K562 (cell line): ENCODE measurements at regions not wholly inside any gene's neighbourhood (a gene's known extent, or its start where the extent isn't known, plus 50 kb on each side); places are given as distances from the start of the nearest gene placed in this dataset.

Experiments
- ATAC-seq: fragments of 200-7000 bp; cut with Tn5 transposase; 3 replicates; pipeline ENCODE4 v1.9.1; 2020; ENCODE audit warnings: moderate library complexity
- BruUV-seq: library from RNA; stranded (reverse); fragments of 400-500 nt; replicated peaks from 2 replicates; lab custom pipeline; 2021; lab: Mats Ljungman, UMichigan
- CTCF ChIA-PET: fragments of 300-600 bp; formaldehyde crosslinking; extraction: SDS; loops from one replicate; lab custom pipeline; 2021; ENCODE audit warnings: low intra/inter-chr PET ratio; lab: Yijun Ruan, JAX
- POLR2A ChIA-PET: fragments of 300-600, 350-650 bp; sonication (Branson Sonifier 250); formaldehyde crosslinking; extraction: SDS; loops from one replicate; lab custom pipeline; 2021; ENCODE audit warnings: antibody characterized with exemption, inconsistent platforms; lab: Yijun Ruan, JAX
- DNase-seq, 4 experiments: peaks; one replicate each; pipeline versions ENCODE4 v3.0.0 to v3.0.0-alpha.2; 2011 to 2018; ENCODE audit warnings: low spot score in 3 of 4, mixed read lengths in 3 of 4; ENCODE audit errors: extremely low read depth in 1 of 4
- FAIRE-seq: peaks from 2 replicates; lab custom pipeline; 2011; peaks lifted over from hg19 to GRCh38; lab: Jason Lieb, UNC
- H2AFZ ChIP-seq: 2 replicates; pipeline ENCODE4 v1.6.0; 2011; ENCODE audit warnings: low read depth, low read length, control low read depth, inconsistent platforms
- H3K27ac ChIP-seq: fragments of 200-600 bp; 3 replicates; pipeline ENCODE4 v1.8.0; 2011; ENCODE audit warnings: low read depth, mild to moderate bottlenecking, control low read depth, inconsistent platforms, low read length, moderate library complexity, mixed read lengths; ENCODE audit errors: extremely low read depth
- H3K27me3 ChIP-seq, 2 experiments: fragments of 300-600 bp in 1 of 2; 2 replicates in 1 of 2; 3 replicates in 1 of 2; pipeline versions ENCODE4 v1.6.0 to v1.8.0; 2011; ENCODE audit warnings: inconsistent platforms in 2 of 2, low read length in 2 of 2, mild to moderate bottlenecking in 1 of 2, mixed read lengths in 1 of 2, moderate library complexity in 1 of 2; ENCODE audit not compliant: control insufficient read depth in 2 of 2, insufficient read depth in 2 of 2
- H3K36me3 ChIP-seq: fragments of 300-600 bp; 3 replicates; pipeline ENCODE4 v1.8.0; 2011; ENCODE audit warnings: mild to moderate bottlenecking, low read length, inconsistent platforms; ENCODE audit not compliant: control insufficient read depth, insufficient read depth
- H3K4me1 ChIP-seq, 2 experiments: fragments of 200-600 bp in 1 of 2; replicated peaks in 1 of 2; 2 replicates in 1 of 2; 3 replicates in 1 of 2; pipeline versions ENCODE4 v1.5.1 to v1.8.0; 2011; ENCODE audit warnings: inconsistent platforms in 2 of 2, low read length in 2 of 2, mild to moderate bottlenecking in 1 of 2, mixed read lengths in 1 of 2, moderate library complexity in 1 of 2; ENCODE audit not compliant: control insufficient read depth in 2 of 2, insufficient read depth in 2 of 2
- H3K4me2 ChIP-seq: 2 replicates; pipeline ENCODE4 v1.6.1; 2011; ENCODE audit warnings: low read length, control low read depth, inconsistent platforms, mixed read lengths; ENCODE audit not compliant: insufficient read depth
- H3K4me3 ChIP-seq: fragments of 200-600 bp; sonication (generic), shearing (Covaris generic); 2 replicates; pipeline ENCODE4 v1.5.1; 2016; ENCODE audit warnings: control low read depth, inconsistent platforms
- H3K79me2 ChIP-seq: fragments of 200-600 bp; 3 replicates; pipeline ENCODE4 v1.8.0; 2011; ENCODE audit warnings: low read length, inconsistent platforms; ENCODE audit not compliant: control insufficient read depth, insufficient read depth
- H3K9ac ChIP-seq, 2 experiments: 2 replicates each; pipeline versions ENCODE4 v1.6.0 to v1.6.1; 2011; ENCODE audit warnings: low read depth in 2 of 2, low read length in 2 of 2, control low read depth in 1 of 2, inconsistent platforms in 1 of 2, mild to moderate bottlenecking in 1 of 2, mixed read lengths in 1 of 2; ENCODE audit not compliant: insufficient read depth in 1 of 2
- H3K9me1 ChIP-seq: one replicate; pipeline ENCODE4 v1.6.0; 2011; ENCODE audit warnings: inconsistent platforms, mild to moderate bottlenecking, low read length, moderate library complexity; ENCODE audit not compliant: control insufficient read depth, insufficient read depth
- H3K9me3 ChIP-seq: replicated peaks from 2 replicates; pipeline ENCODE4 v1.5.1; 2011; ENCODE audit warnings: low read depth, low read length, inconsistent platforms; ENCODE audit not compliant: control insufficient read depth, insufficient read depth
- H4K20me1 ChIP-seq: replicated peaks from 2 replicates; pipeline ENCODE4 v1.6.1; 2011; ENCODE audit warnings: low read length, inconsistent platforms, mixed read lengths; ENCODE audit not compliant: control insufficient read depth, insufficient read depth
- ERF ChIP-seq: fragments of 450-650 bp; formaldehyde crosslinking; IDR thresholded peaks from 2 replicates; pipeline ENCODE4 v1.4.0; 2020; ENCODE audit warnings: mild to moderate bottlenecking, mixed read lengths
- ESRRB ChIP-seq: fragments of 250-450 bp; sonication (Bioruptor Pico); IDR thresholded peaks from 2 replicates; pipeline ENCODE4 v1.5.0; 2020; ENCODE audit warnings: mild to moderate bottlenecking, moderate library complexity, borderline replicate concordance
- MED1 ChIP-seq: sonication (generic); formaldehyde crosslinking; IDR thresholded peaks from 2 replicates; pipeline ENCODE4 v1.8.1; 2023; ENCODE audit warnings: missing genetic modification reagents, borderline replicate concordance
- ZNF431 ChIP-seq: sonication (generic); formaldehyde crosslinking; IDR thresholded peaks from 2 replicates; pipeline ENCODE4 v1.8.0; 2022; ENCODE audit warnings: mild to moderate bottlenecking, missing genetic modification reagents
- ZNF77 ChIP-seq: fragments of 250-450 bp; sonication (Bioruptor Pico); IDR thresholded peaks from 2 replicates; pipeline ENCODE4 v1.5.0; 2020
- WGBS: fragments of 100-300 bp; shearing (Covaris generic); methylation state at CpG from one replicate; pipeline ENCODE4 v1.1.6; 2016; ENCODE audit warnings: low coverage, mixed read lengths; ENCODE audit not compliant: insufficient coverage; ENCODE audit errors: missing lambda C conversion rate; 5-methylcytosine and 5-hydroxymethylcytosine counted together
- in situ Hi-C: fragments of 300-500 bp; cut with MboI; formaldehyde crosslinking; loops from 4 replicates; pipeline ENCODE4 v1.15.0; 2018; ENCODE audit warnings: inconsistent platforms, mixed read lengths
- intact Hi-C: fragments of 100-400 bp; cut with micrococcal nuclease; formaldehyde crosslinking; loops from 2 replicates; pipeline ENCODE4 v1.14.2; 2022

GRCh38 chr3:88209356-88209755 lies 59.6 kb downstream of the C3orf38 start (continued):
- TF ChIP-seq ZNF431 (CRISPR knock-in tag) (no peak), ESRRB (CRISPR knock-in tag) (no peak), ZNF77 (CRISPR knock-in tag) (no peak)

GRCh38 chr3:88211096-88211890 lies 61.5 kb downstream of the C3orf38 start:
- in situ Hi-C loops (loop anchor here (25.0 kb wide), 1 partner anchor 1876 kb away; no protein-coding TSS in a partner anchor), intact Hi-C loops (loop anchor here (10.0 kb wide), 1 partner anchor 1484 kb away; no protein-coding TSS in a partner anchor)
- H3K36me3 ChIP-seq: no peaks in the 10 kb centered on the region
- 0% methylated on average over 2 of the region's 2 CpGs for WGBS
- FAIRE-seq: no peak
- BruUV-seq: no TSS peak
- H3K9me3 ChIP-seq: no peaks in the 10 kb centered on the region
- H3K9me1 ChIP-seq: no peaks in the 10 kb centered on the region
- no peaks in the 10 kb centered on the region for H4K20me1 ChIP-seq
- no peaks in the 10 kb centered on the region for H3K27me3 ChIP-seq
- ChIA-PET CTCF (no interaction called here), POLR2A (no interaction called here)
- H3K4me3 ChIP-seq: no peak overlapping the region
- DNase-seq: no peak
- ATAC-seq: no peak
- H2AFZ ChIP-seq: no peak overlapping the region
- no peaks in the 10 kb centered on the region for H3K79me2 ChIP-seq
- H3K27ac ChIP-seq: no peak overlapping the region
- no peaks in the 10 kb centered on the region for H3K4me1 ChIP-seq
- no peak overlapping the region for H3K4me2 ChIP-seq
- H3K9ac ChIP-seq: no peak overlapping the region
- TF ChIP-seq MED1 (CRISPR knock-in tag) (no peak), ERF (CRISPR knock-in tag) (no peak)
- TF ChIP-seq, all 486 proteins: peak for 0
